PFSK-1 (cell line): ENCODE measurements at regions not wholly inside any gene's neighbourhood (a gene's known extent, or its start where the extent isn't known, plus 50 kb on each side); places are given as distances from the start of the nearest gene placed in this dataset.

Source experiments
- FOXP2 ChIP-seq: optimal IDR thresholded peaks from 2 replicates; pipeline ENCODE3; 2011; ENCODE audit warnings: borderline replicate concordance, control low read depth, inconsistent platforms; ENCODE audit not compliant: insufficient read depth; ENCODE audit errors: extremely low read length, extremely low read depth
- POLR2AphosphoS5 ChIP-seq: IDR thresholded peaks from 2 replicates; pipeline ENCODE4 v1.6.1; 2012; ENCODE audit warnings: low read depth, mild to moderate bottlenecking, control low read depth, low read length, moderate library complexity
- REST ChIP-seq, 2 experiments: IDR thresholded peaks; 2 replicates each; pipeline versions ENCODE4 v1.6.1 to v1.8.0; 2011 to 2012; ENCODE audit warnings: low read depth in 2 of 2, low read length in 2 of 2, control low read depth in 1 of 2, inconsistent platforms in 1 of 2, mild to moderate bottlenecking in 1 of 2, moderate library complexity in 1 of 2; ENCODE audit not compliant: insufficient read depth in 1 of 2
- SIN3A ChIP-seq: IDR thresholded peaks from 2 replicates; pipeline ENCODE4 v1.6.1; 2012; ENCODE audit warnings: mild to moderate bottlenecking, low read length, moderate library complexity, borderline replicate concordance; ENCODE audit not compliant: insufficient read depth
- TAF1 ChIP-seq: IDR thresholded peaks from 2 replicates; pipeline ENCODE4 v1.6.1; 2012; ENCODE audit warnings: low read length, control low read depth, borderline replicate concordance; ENCODE audit not compliant: insufficient read depth

- no peak for TF ChIP-seq FOXP2
- TF ChIP-seq POLR2AphosphoS5: no peak
- TF ChIP-seq SIN3A: no peak
- no peak for TF ChIP-seq REST (IDR thresholded peaks at IDR 0.05; ENCODE audit: insufficient read depth in 1 of 2, low read depth in 2 of 2, low read length in 2 of 2)
- no peak for TF ChIP-seq TAF1
These were observed 94.8 kb downstream of the ARRDC3 start for GRCh38 chr5:91288118-91288916.

GRCh38 chr5:91283899-91284298, 99.2 kb downstream of the ARRDC3 start:
- TF ChIP-seq FOXP2 (no peak), REST (IDR thresholded peaks at IDR 0.05; ENCODE audit: insufficient read depth in 1 of 2, low read depth in 2 of 2, low read length in 2 of 2) (no peak), TAF1 (no peak), SIN3A (no peak)

DNA sequence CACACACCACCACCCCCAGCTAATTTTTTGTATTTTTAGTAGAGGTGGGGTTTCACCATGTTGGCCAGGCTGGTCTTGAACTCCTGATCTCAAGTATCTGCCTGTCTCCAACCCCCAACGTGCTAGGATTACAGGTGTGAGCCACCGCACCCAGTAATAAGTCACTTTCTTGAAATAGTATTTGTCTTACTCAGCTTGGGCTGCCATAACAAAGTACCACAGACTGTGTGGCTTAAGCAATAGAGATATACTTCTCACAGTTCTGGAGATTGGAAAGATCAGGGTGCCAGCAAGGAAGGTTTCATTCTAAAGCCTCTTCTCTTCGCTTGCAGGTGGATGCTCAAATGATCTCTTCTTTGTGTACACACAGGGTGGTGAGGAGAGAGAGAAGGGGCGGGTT, 99.8 kb downstream of the ARRDC3 start:
- no peak for TF ChIP-seq SIN3A
- no peak for TF ChIP-seq POLR2AphosphoS5
- no peak for TF ChIP-seq FOXP2
- TF ChIP-seq TAF1: no peak
- no peak for TF ChIP-seq REST (IDR thresholded peaks at IDR 0.05; ENCODE audit: insufficient read depth in 1 of 2, low read depth in 2 of 2, low read length in 2 of 2)

- TF ChIP-seq POLR2AphosphoS5 (no peak), FOXP2 (no peak), TAF1 (no peak), SIN3A (no peak), REST (IDR thresholded peaks at IDR 0.05; ENCODE audit: insufficient read depth in 1 of 2, low read depth in 2 of 2, low read length in 2 of 2) (no peak)
These were observed 100.9 kb downstream of the ARRDC3 start for GRCh38 chr5:91282210-91282609.
